PC-9 (cell line): ENCODE measurements at regions not wholly inside any gene's neighbourhood (a gene's known extent, or its start where the extent isn't known, plus 50 kb on each side); places are given as distances from the start of the nearest gene placed in this dataset.

Experiments
- BruUV-seq: library from RNA; stranded (reverse); fragments of 400-500 nt; replicated peaks from 2 replicates; lab custom pipeline; 2021; lab: Mats Ljungman, UMichigan
- CTCF ChIA-PET: fragments of 300-600 bp; sonication (Branson Sonifier 250); formaldehyde crosslinking; loops from one replicate; lab custom pipeline; 2022; ENCODE audit warnings: antibody characterized with exemption; lab: Charles Lee
- POLR2A ChIA-PET: fragments of 300-600 bp; sonication (Branson Sonifier 250); formaldehyde crosslinking; loops from one replicate; lab custom pipeline; 2022; ENCODE audit warnings: antibody characterized with exemption; ENCODE audit not compliant: unreplicated experiment; lab: Charles Lee
- DNase-seq, 2 experiments: peaks; one replicate each; pipeline versions ENCODE4 v3.0.0 to v3.0.0-alpha.2; 2015 to 2022; ENCODE audit warnings: mixed read lengths in 1 of 2
- H2AFZ ChIP-seq: fragments of 200-600 bp; sonication (generic); 2 replicates; pipeline ENCODE4 v1.8.1; 2017; ENCODE audit warnings: antibody characterized with exemption
- H3F3A ChIP-seq: fragments of 200-600 bp; sonication (generic); 2 replicates; pipeline ENCODE4 v1.8.1; 2017; ENCODE audit warnings: antibody characterized with exemption, mild to moderate bottlenecking, low read depth; ENCODE audit not compliant: insufficient read depth
- H3K27ac ChIP-seq: fragments of 200-600 bp; sonication (generic); 2 replicates; pipeline ENCODE4 v1.6.1; 2016; ENCODE audit warnings: mixed run types
- H3K27me3 ChIP-seq: fragments of 200-600 bp; sonication (generic); 2 replicates; pipeline ENCODE4 v1.6.1; 2016; ENCODE audit warnings: low read depth, mixed run types; ENCODE audit not compliant: insufficient read depth
- H3K36me3 ChIP-seq: fragments of 200-600 bp; sonication (generic); 2 replicates; pipeline ENCODE4 v1.6.1; 2016; ENCODE audit warnings: low read depth, mixed run types
- H3K4me1 ChIP-seq: fragments of 200-600 bp; sonication (generic); replicated peaks from 2 replicates; pipeline ENCODE4 v1.6.1; 2016; ENCODE audit warnings: mixed run types; ENCODE audit not compliant: insufficient read depth
- H3K4me2 ChIP-seq: fragments of 200-600 bp; sonication (generic); 2 replicates; pipeline ENCODE4 v1.6.1; 2017; ENCODE audit warnings: mixed run types
- H3K4me3 ChIP-seq: fragments of 200-600 bp; sonication (generic); 2 replicates; pipeline ENCODE4 v1.6.1; 2016; ENCODE audit warnings: mixed run types
- H3K79me2 ChIP-seq: fragments of 200-600 bp; sonication (generic); 2 replicates; pipeline ENCODE4 v1.6.1; 2017; ENCODE audit warnings: low read depth, mixed run types
- H3K9me2 ChIP-seq: fragments of 200-600 bp; sonication (generic); 2 replicates; pipeline ENCODE4 v1.8.1; 2017; ENCODE audit warnings: mild to moderate bottlenecking; ENCODE audit not compliant: insufficient read depth
- H3K9me3 ChIP-seq: fragments of 200-600 bp; sonication (generic); 2 replicates; pipeline ENCODE4 v1.8.1; 2016; ENCODE audit warnings: low read depth; ENCODE audit not compliant: insufficient read depth
- H4K20me1 ChIP-seq: fragments of 200-600 bp; sonication (generic); 2 replicates; pipeline ENCODE4 v1.8.1; 2017; ENCODE audit not compliant: insufficient read depth
- EZH2 ChIP-seq: fragments of 200-600 bp; sonication (generic); IDR thresholded peaks from 2 replicates; pipeline ENCODE4 v1.8.0; 2017; ENCODE audit warnings: antibody characterized with exemption, low read depth
- intact Hi-C: fragments of 100-400 bp; cut with micrococcal nuclease; formaldehyde crosslinking; loops from one replicate; pipeline ENCODE4 v1.10.0; 2022; ENCODE audit not compliant: unreplicated experiment
- TF ChIP-seq, protein P1 (sequence below): fragments of 200-600 bp; sonication (generic); conservative IDR thresholded peaks from 2 replicates; pipeline ENCODE4 v1.6.1; 2017; ENCODE audit warnings: mixed run types, antibody characterized with exemption, mild to moderate bottlenecking, moderate library complexity

DNA sequence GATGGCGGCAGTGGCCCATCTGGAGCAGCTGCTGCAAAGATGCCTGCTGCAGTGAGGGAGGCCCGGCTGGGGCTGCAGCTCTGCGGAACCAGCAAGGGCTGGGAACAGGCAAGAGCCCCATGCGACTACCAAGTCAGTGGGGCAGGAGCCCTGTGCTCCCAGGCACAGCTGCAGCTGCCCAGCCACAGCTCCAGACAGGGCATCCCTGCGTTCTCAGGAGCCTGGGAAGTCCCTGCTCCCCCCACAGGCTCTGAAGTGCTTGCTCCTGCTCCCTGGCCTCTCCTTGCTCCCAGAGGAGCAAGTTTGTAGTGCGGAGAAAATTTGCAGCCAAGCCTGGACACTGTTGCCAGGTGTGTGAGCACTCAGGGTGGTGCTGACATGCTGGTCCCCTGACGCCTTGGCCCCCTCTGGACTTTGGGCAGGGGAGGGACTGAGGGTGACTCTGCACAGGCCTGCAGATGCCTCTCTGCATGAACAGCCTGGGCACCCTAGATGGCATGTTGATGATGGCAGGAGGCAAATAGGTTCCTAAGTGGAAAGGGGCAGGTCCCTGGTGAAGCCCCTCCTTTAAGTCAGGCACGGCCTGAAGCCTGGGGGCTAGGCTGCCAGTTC is 105.6 kb downstream of the LYZL1 start:
- Histone ChIP-seq H3K36me3 (no peaks in the 10 kb centered on the region), H3K79me2 (no peaks in the 10 kb centered on the region), H3K4me2 (no peak overlapping the region), H3K9me3 (no peaks in the 10 kb centered on the region), H4K20me1 (no peaks in the 10 kb centered on the region), H3K4me3 (no peak overlapping the region), H2AFZ (no peak overlapping the region), H3F3A (no peaks in the 10 kb centered on the region), H3K9me2 (no peaks in the 10 kb centered on the region), H3K27me3 (peaks cover 4% of the 10 kb centered on the region; the same call in 1 of the 2 replicates), H3K4me1 (no peaks in the 10 kb centered on the region), H3K27ac (no peak overlapping the region)
- no peak for DNase-seq
- BruUV-seq = no TSS peak
- CTCF ChIA-PET = no interaction called here
- intact Hi-C loops = no loop called here
- POLR2A ChIA-PET = interaction anchor here (0.6 kb wide), 1 partner anchor 82 kb away, joined by 3 read pairs; no protein-coding TSS in a partner anchor
- no peak for TF ChIP-seq EZH2
- TF ChIP-seq, protein P1, sequence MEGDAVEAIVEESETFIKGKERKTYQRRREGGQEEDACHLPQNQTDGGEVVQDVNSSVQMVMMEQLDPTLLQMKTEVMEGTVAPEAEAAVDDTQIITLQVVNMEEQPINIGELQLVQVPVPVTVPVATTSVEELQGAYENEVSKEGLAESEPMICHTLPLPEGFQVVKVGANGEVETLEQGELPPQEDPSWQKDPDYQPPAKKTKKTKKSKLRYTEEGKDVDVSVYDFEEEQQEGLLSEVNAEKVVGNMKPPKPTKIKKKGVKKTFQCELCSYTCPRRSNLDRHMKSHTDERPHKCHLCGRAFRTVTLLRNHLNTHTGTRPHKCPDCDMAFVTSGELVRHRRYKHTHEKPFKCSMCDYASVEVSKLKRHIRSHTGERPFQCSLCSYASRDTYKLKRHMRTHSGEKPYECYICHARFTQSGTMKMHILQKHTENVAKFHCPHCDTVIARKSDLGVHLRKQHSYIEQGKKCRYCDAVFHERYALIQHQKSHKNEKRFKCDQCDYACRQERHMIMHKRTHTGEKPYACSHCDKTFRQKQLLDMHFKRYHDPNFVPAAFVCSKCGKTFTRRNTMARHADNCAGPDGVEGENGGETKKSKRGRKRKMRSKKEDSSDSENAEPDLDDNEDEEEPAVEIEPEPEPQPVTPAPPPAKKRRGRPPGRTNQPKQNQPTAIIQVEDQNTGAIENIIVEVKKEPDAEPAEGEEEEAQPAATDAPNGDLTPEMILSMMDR = no peak

DNA sequence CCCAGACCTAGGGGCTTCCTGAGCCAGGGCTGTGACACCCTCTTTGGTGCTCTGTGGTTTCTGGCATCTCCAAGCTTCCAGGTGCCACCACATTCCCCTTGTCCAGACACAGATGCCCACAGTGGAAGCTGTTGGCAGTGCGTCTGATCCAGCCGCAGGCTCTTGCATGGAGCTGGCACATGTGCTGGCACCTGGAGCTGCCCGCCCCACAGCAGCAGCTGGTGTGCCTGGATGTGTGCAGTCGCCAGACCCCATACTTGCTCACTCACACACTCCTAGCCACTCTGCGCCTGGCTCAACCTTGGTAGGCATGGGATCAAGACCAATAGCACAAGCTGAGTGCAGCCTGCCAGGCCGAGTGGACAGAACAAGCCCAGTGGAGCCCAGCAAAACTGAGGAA is 106.5 kb downstream of the LYZL1 start:
- TF ChIP-seq EZH2 = no peak
- TF ChIP-seq, protein P1 = no peak
- DNase-seq = no peak
- H3K4me2 ChIP-seq = no peak overlapping the region
- H3K4me1 ChIP-seq = no peaks in the 10 kb centered on the region
- no peak overlapping the region for H2AFZ ChIP-seq
- H3F3A ChIP-seq = no peaks in the 10 kb centered on the region
- POLR2A ChIA-PET = no interaction called here
- H3K4me3 ChIP-seq = no peak overlapping the region
- no peaks in the 10 kb centered on the region for H3K9me3 ChIP-seq
- no TSS peak for BruUV-seq
- intact Hi-C loops = no loop called here
- CTCF ChIA-PET = no interaction called here
- no peaks in the 10 kb centered on the region for H3K79me2 ChIP-seq
- H3K36me3 ChIP-seq = no peaks in the 10 kb centered on the region
- H3K27me3 ChIP-seq = peaks cover 4% of the 10 kb centered on the region; the same call in 1 of the 2 replicates
- no peaks in the 10 kb centered on the region for H4K20me1 ChIP-seq
- no peak overlapping the region for H3K27ac ChIP-seq
- H3K9me2 ChIP-seq = no peaks in the 10 kb centered on the region

DNA sequence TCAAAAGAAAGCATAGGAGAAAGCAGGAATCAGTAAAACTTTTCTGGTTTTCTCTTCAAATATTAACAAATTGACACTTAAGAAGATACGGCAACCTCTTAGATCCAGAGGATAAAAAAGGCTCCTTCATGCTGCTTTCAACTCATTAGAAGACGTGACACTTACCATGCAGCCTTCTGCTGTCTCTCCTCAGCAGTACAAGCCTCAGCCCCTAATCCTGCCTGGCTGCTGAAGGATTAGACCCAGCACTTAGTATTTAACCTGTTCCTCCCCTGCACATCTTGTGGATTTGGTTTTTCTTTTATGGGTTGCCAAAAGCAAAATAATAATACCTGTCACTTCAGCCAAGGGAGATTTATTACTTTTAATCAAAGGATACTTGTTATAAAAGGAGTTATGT is 108.4 kb downstream of the LYZL1 start:
- Histone ChIP-seq H3K4me2 (no peak overlapping the region), H3K79me2 (no peaks in the 10 kb centered on the region), H3K9me2 (no peaks in the 10 kb centered on the region), H3K4me1 (no peaks in the 10 kb centered on the region), H3K36me3 (no peaks in the 10 kb centered on the region), H3K27ac (no peak overlapping the region), H3F3A (no peaks in the 10 kb centered on the region), H4K20me1 (no peaks in the 10 kb centered on the region), H3K9me3 (no peaks in the 10 kb centered on the region), H3K27me3 (peaks cover 4% of the 10 kb centered on the region; the same call in 1 of the 2 replicates), H2AFZ (no peak overlapping the region), H3K4me3 (no peak overlapping the region)
- no peak for DNase-seq
- CTCF ChIA-PET = no interaction called here
- no TSS peak for BruUV-seq
- POLR2A ChIA-PET = no interaction called here
- TF ChIP-seq EZH2 = no peak
- TF ChIP-seq, protein P1 = no peak
- intact Hi-C loops = no loop called here
